ENCODE measurements at regions not wholly inside any gene's neighbourhood (a gene's known extent, or its start where the extent isn't known, plus 50 kb on each side); places are given as distances from the start of the nearest gene placed in this dataset.

DNA sequence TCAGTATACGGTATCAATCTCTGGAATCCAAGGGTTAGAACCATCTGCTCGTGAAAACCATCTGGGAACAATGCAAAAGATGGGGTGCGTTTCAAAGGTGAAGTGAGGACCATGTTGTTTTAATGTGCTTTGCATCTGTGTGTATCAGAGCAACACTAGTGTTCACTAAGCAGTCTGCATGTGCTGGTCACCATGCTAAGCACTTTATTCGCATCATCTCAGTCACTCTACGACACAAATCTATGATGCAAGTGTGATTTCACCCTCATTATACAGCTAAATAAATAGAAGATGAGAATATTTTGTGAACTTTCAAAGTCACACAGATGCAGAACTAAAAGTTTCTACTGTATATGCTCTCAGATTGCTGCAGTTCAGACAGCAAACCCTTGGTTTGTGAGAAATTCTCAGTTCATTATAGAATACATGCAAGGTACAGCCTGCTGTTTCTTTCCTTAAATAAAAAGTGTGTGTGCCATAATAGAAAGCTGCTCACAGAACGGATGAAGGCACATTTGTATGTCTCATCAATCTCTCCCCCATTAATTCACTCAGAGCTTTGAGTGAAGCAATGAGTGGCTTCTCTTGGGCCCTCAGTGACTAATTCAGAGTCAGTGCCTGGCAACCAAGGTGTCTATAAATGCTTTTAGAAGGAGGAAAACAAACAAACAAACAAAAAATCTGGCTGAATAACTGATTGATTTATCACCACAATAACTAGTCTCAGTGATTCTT is 652.8 kb upstream of the SOX11 start:
- CTCF ChIA-PET = no interaction called here
- H3K4me3 ChIP-seq (ENCODE audit: low read length) = no peak overlapping the region

DNA sequence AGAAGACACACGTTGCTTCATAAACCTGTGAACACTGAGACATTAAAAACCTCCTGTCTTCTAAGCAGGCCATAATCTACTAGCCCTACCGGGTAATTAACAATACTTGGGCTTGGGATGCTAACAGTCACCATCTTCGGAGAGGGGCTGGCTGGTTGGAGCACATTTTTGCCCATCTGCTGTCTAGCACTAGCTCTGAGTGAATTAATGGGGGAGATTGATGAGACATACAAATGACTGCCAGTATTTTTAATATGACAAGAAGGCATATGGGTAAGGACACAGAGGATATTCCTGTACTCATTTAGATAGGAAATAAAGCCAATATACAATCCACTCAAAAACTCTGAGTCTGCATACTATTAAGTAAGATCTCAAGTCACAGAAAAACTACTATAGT is 651.6 kb upstream of the SOX11 start:
- no peaks in the 10 kb centered on the region for H3K27me3 Mint-ChIP-seq

More for the DNA sequence above, 652.8 kb upstream of the SOX11 start:
- Histone ChIP-seq H3K4me1 (ENCODE audit: insufficient read depth, low read length) (no peaks in the 10 kb centered on the region), H3K36me3 (ENCODE audit: insufficient read depth, low read length) (no peaks in the 10 kb centered on the region), H3K9me3 (ENCODE audit: control insufficient read depth in 1 of 2, insufficient read depth in 1 of 2, low read length in 2 of 2) (peaks cover 0 to 9% of the 10 kb centered on the region in 2 experiments), H3K27me3 (ENCODE audit: control insufficient read depth in 1 of 2, insufficient read depth in 2 of 2, low read length in 2 of 2) (no peaks in the 10 kb centered on the region), H3K27ac (ENCODE audit: low read depth in 1 of 2, low read length in 2 of 2) (no peak overlapping the region)
- no peaks in the 10 kb centered on the region for H3K27me3 Mint-ChIP-seq
- DNase-seq (no peak), ATAC-seq (ENCODE audit: poor library complexity) (no peak)
- H3K27ac Mint-ChIP-seq = no peak overlapping the region
- H3K4me3 Mint-ChIP-seq = no peak overlapping the region
- peaks cover 13% of the 10 kb centered on the region for H3K9me3 Mint-ChIP-seq
- intact Hi-C loops (cut with DNase I, micrococcal nuclease) = no loop called here
- POLR2A ChIA-PET = no interaction called here
- no peaks in the 10 kb centered on the region for H3K4me1 Mint-ChIP-seq (ENCODE audit: low read depth)
- H3K36me3 Mint-ChIP-seq (ENCODE audit: low read depth) = no peaks in the 10 kb centered on the region
- TF ChIP-seq, protein P1, sequence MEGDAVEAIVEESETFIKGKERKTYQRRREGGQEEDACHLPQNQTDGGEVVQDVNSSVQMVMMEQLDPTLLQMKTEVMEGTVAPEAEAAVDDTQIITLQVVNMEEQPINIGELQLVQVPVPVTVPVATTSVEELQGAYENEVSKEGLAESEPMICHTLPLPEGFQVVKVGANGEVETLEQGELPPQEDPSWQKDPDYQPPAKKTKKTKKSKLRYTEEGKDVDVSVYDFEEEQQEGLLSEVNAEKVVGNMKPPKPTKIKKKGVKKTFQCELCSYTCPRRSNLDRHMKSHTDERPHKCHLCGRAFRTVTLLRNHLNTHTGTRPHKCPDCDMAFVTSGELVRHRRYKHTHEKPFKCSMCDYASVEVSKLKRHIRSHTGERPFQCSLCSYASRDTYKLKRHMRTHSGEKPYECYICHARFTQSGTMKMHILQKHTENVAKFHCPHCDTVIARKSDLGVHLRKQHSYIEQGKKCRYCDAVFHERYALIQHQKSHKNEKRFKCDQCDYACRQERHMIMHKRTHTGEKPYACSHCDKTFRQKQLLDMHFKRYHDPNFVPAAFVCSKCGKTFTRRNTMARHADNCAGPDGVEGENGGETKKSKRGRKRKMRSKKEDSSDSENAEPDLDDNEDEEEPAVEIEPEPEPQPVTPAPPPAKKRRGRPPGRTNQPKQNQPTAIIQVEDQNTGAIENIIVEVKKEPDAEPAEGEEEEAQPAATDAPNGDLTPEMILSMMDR (IDR thresholded peaks at IDR 0.05) = no peak

DNA sequence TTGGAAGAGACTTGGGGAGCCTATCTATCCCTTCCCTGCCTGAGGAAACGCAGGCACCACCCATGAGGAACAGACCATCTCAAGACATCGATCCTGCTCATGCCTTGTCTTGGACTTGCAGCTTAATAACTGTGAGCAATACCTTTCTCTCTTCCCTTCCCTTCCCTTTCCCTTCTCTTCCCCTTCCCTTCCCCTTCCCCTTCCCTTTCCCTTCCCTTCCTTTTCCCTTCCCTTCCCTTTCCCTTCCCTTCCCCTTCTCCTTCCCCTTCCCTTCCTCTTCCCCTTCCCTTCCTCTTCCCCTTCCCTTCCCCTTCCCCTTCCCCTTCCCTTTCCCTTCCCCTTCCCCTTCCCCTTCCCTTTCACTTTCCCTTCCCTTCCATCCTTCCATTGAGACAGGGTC is 650.7 kb upstream of the SOX11 start:
- Mint-ChIP-seq H3K36me3 (ENCODE audit: low read depth) (no peaks in the 10 kb centered on the region), H3K4me1 (ENCODE audit: low read depth) (no peaks in the 10 kb centered on the region), H3K4me3 (no peak overlapping the region), H3K27ac (no peak overlapping the region), H3K27me3 (no peaks in the 10 kb centered on the region), H3K9me3 (peaks cover 16% of the 10 kb centered on the region)
- POLR2A ChIA-PET = no interaction called here
- Histone ChIP-seq H3K36me3 (ENCODE audit: insufficient read depth, low read length) (no peaks in the 10 kb centered on the region), H3K27me3 (ENCODE audit: control insufficient read depth in 1 of 2, insufficient read depth in 2 of 2, low read length in 2 of 2) (no peaks in the 10 kb centered on the region), H3K9me3 (ENCODE audit: control insufficient read depth in 1 of 2, insufficient read depth in 1 of 2, low read length in 2 of 2) (peaks cover 0 to 9% of the 10 kb centered on the region in 2 experiments), H3K4me1 (ENCODE audit: insufficient read depth, low read length) (no peaks in the 10 kb centered on the region), H3K4me3 (ENCODE audit: low read length) (no peak overlapping the region), H3K27ac (ENCODE audit: low read depth in 1 of 2, low read length in 2 of 2) (no peak overlapping the region)
- no peak for DNase-seq
- CTCF ChIA-PET = no interaction called here
- TF ChIP-seq, protein P1 (IDR thresholded peaks at IDR 0.05) = no peak
- ATAC-seq (ENCODE audit: poor library complexity) = no peak
- intact Hi-C loops (cut with DNase I, micrococcal nuclease) = no loop called here

More for the DNA sequence above, 651.6 kb upstream of the SOX11 start:
- Mint-ChIP-seq H3K9me3 (peaks cover 16% of the 10 kb centered on the region), H3K4me1 (ENCODE audit: low read depth) (no peaks in the 10 kb centered on the region), H3K4me3 (no peak overlapping the region), H3K36me3 (ENCODE audit: low read depth) (no peaks in the 10 kb centered on the region), H3K27ac (no peak overlapping the region)
- no peaks in the 10 kb centered on the region for H3K27me3 ChIP-seq (ENCODE audit: control insufficient read depth in 1 of 2, insufficient read depth in 2 of 2, low read length in 2 of 2)
- H3K4me1 ChIP-seq (ENCODE audit: insufficient read depth, low read length) = no peaks in the 10 kb centered on the region
- ChIA-PET CTCF (no interaction called here), POLR2A (no interaction called here)
- ATAC-seq (ENCODE audit: poor library complexity) = no peak
- peaks cover 0 to 9% of the 10 kb centered on the region in 2 experiments for H3K9me3 ChIP-seq (ENCODE audit: control insufficient read depth in 1 of 2, insufficient read depth in 1 of 2, low read length in 2 of 2)
- H3K36me3 ChIP-seq (ENCODE audit: insufficient read depth, low read length) = no peaks in the 10 kb centered on the region
- intact Hi-C loops (cut with DNase I, micrococcal nuclease) = no loop called here
- no peak overlapping the region for H3K27ac ChIP-seq (ENCODE audit: low read depth in 1 of 2, low read length in 2 of 2)
- no peak overlapping the region for H3K4me3 ChIP-seq (ENCODE audit: low read length)
- TF ChIP-seq, protein P1 (IDR thresholded peaks at IDR 0.05) = no peak
- no peak for DNase-seq

Measured in CD4-positive, alpha-beta T cell (primary cell).